PC-9 (cell line): ENCODE measurements at regions not wholly inside any gene's neighbourhood (a gene's known extent, or its start where the extent isn't known, plus 50 kb on each side); places are given as distances from the start of the nearest gene placed in this dataset.

Experiments used
- CTCF ChIP-seq: fragments of 200-600 bp; sonication (generic); conservative IDR thresholded peaks from 2 replicates; pipeline ENCODE4 v1.6.1; 2017; ENCODE audit warnings: mixed run types, antibody characterized with exemption, mild to moderate bottlenecking, moderate library complexity
- EZH2 ChIP-seq: fragments of 200-600 bp; sonication (generic); IDR thresholded peaks from 2 replicates; pipeline ENCODE4 v1.8.0; 2017; ENCODE audit warnings: antibody characterized with exemption, low read depth

- TF ChIP-seq CTCF (no peak), EZH2 (no peak)
Measured at GRCh38 chr12:30110498-30110897, 326.8 kb upstream of the TMTC1 start.
